ENCODE measurements at regions not wholly inside any gene's neighbourhood (a gene's known extent, or its start where the extent isn't known, plus 50 kb on each side); places are given as distances from the start of the nearest gene placed in this dataset.

DNA sequence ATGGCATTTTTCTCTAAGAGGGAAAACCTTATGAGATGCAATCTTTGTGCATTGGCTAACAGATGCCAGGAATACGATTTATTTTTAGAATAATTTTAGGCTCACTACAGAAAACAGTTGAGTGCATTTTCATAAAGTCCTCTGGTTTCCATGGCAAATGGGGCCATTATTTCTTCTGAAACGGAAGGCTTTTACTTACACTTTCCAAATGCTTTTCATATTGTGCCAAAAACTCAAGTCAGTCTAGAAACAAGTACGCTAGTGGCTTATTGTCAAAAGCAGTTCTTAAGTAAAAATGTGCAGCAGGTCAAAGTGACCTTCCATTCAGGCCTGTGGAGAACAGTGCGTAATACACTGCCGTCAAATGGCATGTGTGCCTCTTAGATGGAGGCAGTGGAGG, 628.7 kb downstream of the EFNB2 start:
- Histone ChIP-seq H3K4me3 (ENCODE audit: low read depth, low read length) (no peak overlapping the region), H3K36me3 (ENCODE audit: control insufficient read depth, insufficient read depth, low read length) (no peaks in the 10 kb centered on the region), H3K27me3 (ENCODE audit: control insufficient read depth, insufficient read depth, low read length) (no peaks in the 10 kb centered on the region)
- TF ChIP-seq, protein P1, sequence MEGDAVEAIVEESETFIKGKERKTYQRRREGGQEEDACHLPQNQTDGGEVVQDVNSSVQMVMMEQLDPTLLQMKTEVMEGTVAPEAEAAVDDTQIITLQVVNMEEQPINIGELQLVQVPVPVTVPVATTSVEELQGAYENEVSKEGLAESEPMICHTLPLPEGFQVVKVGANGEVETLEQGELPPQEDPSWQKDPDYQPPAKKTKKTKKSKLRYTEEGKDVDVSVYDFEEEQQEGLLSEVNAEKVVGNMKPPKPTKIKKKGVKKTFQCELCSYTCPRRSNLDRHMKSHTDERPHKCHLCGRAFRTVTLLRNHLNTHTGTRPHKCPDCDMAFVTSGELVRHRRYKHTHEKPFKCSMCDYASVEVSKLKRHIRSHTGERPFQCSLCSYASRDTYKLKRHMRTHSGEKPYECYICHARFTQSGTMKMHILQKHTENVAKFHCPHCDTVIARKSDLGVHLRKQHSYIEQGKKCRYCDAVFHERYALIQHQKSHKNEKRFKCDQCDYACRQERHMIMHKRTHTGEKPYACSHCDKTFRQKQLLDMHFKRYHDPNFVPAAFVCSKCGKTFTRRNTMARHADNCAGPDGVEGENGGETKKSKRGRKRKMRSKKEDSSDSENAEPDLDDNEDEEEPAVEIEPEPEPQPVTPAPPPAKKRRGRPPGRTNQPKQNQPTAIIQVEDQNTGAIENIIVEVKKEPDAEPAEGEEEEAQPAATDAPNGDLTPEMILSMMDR (IDR thresholded peaks at IDR 0.05; ENCODE audit: insufficient read depth, low read length, severe bottlenecking): no peak
- no peak for FAIRE-seq
- DNase-seq (ENCODE audit: low read depth): no peak

DNA sequence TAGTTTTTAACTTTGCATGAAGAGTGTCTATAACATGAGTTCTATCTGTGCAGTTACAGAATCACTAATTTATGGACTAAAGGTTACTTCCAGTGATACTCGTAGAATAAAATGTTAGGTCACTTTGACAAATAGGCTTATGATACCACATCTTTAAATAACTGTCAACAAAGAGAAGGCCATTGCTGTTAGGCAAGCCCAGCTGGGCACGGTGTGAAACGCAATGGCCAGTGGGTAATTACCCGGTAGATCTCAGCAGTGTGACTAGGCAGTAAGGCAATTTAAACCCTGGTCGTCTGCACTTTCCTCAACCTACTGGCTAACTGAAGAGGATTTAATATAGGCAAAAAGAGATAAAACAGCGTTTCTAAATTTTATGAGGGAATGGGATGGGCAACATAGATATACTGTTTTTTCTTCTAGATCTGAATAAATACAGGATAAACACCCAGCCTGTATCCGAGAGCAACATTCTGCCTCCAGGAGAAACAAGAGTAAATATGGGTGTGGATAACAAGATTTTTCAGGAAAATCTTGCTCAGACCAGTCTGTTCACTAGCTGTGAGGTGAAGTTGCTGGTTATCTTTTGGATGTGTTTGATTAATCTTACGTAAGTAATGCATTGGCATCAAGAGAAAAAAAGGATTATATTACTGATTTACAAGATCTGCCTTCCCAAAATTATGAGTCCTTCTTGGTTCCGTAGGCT, 631.3 kb downstream of the EFNB2 start:
- TF ChIP-seq, protein P1 (IDR thresholded peaks at IDR 0.05; ENCODE audit: insufficient read depth, low read length, severe bottlenecking): no peak
- Histone ChIP-seq H3K4me3 (ENCODE audit: low read depth, low read length) (no peak overlapping the region), H3K36me3 (ENCODE audit: control insufficient read depth, insufficient read depth, low read length) (no peaks in the 10 kb centered on the region), H3K27me3 (ENCODE audit: control insufficient read depth, insufficient read depth, low read length) (no peaks in the 10 kb centered on the region)
- FAIRE-seq (no peak), DNase-seq (ENCODE audit: low read depth) (peak; percentile 68)

DNA sequence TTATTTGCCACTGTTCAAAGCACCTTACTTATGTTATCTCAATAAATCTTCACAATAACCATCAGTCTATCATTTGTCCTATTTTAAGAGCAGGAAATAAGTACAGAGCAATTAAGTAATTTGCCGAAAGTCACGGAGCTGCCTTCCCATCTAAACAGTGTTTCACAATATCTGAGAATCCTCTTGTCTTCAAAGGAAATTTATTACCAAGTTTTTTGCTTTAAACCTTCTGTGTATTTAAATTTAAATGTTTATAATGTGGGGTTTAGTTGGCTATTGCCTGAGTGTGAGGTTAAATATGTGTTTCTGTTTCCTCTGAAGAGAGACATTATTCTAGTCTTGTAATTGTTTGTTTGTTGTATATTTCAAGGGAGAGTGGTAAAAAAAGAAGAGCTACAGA, 633.1 kb downstream of the EFNB2 start:
- Histone ChIP-seq H3K36me3 (ENCODE audit: control insufficient read depth, insufficient read depth, low read length) (no peaks in the 10 kb centered on the region), H3K4me3 (ENCODE audit: low read depth, low read length) (no peak overlapping the region), H3K27me3 (ENCODE audit: control insufficient read depth, insufficient read depth, low read length) (no peaks in the 10 kb centered on the region)
- TF ChIP-seq, protein P1 (IDR thresholded peaks at IDR 0.05; ENCODE audit: insufficient read depth, low read length, severe bottlenecking): no peak
- FAIRE-seq: no peak
- no peak for DNase-seq (ENCODE audit: low read depth)

DNA sequence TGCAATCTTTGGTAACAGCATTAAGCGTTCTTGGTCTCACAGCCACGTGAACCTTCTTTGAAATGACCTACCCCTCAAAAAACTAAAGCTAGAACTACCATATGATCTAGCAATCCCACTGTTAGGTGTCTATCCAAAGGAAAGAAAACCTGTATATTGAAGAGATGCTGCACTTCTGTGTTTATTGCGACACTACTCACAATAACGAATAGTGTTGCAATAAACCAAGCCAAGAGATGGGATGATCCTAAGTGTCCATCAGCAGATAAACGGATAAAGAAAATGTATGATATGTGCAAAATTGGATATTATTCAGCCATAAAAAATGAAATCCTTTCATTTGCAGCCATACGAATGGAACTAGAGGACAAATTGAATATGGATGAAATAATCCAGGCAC, 637.9 kb downstream of the EFNB2 start:
- Histone ChIP-seq H3K36me3 (ENCODE audit: control insufficient read depth, insufficient read depth, low read length) (no peaks in the 10 kb centered on the region), H3K4me3 (ENCODE audit: low read depth, low read length) (no peak overlapping the region), H3K27me3 (ENCODE audit: control insufficient read depth, insufficient read depth, low read length) (no peaks in the 10 kb centered on the region)
- no peak for DNase-seq (ENCODE audit: low read depth)
- TF ChIP-seq, protein P1 (IDR thresholded peaks at IDR 0.05; ENCODE audit: insufficient read depth, low read length, severe bottlenecking): no peak
- no peak for FAIRE-seq

DNA sequence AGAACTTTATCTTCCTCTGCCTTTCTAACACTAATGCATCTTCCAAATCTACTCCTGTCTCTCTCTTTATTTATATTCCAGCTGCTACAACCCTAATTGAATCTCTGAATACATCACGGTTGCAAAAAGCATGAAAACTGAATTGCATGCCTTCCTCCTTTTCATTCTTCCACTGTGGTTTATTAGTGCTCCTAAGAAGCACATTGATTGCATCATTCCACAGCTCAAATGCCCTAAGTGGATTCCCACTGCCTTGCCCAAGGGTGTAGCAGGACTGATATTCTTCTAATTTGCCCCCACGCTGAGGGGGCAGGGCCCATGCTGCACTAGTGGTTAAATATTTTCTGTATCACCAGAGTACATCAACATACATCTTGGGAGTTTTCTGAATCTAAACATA, 640.8 kb downstream of the EFNB2 start:
- DNase-seq (ENCODE audit: low read depth) (no peak), FAIRE-seq (no peak)
- H3K27me3 ChIP-seq (ENCODE audit: control insufficient read depth, insufficient read depth, low read length): no peaks in the 10 kb centered on the region
- no peak overlapping the region for H3K4me3 ChIP-seq (ENCODE audit: low read depth, low read length)
- TF ChIP-seq, protein P1 (IDR thresholded peaks at IDR 0.05; ENCODE audit: insufficient read depth, low read length, severe bottlenecking): no peak
- no peaks in the 10 kb centered on the region for H3K36me3 ChIP-seq (ENCODE audit: control insufficient read depth, insufficient read depth, low read length)

DNA sequence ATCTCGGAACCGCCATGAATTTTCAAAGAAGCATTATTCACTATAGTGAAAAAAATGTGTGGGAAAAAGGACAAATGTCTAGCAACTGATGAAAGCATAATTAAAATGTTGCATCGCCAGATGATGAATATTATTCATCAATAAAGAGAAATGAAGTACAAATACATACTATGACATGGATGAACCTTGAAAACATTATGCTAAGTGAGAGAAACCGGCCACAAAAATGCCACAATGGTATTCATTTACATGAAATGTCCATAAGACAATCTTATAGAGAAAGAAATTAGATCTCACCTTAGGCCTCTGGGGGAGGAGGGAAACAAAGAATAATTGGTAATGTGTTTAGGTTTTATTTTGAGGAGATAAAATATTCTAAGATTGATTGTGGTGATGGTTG, 645.0 kb downstream of the EFNB2 start:
- H3K36me3 ChIP-seq (ENCODE audit: control insufficient read depth, insufficient read depth, low read length): no peaks in the 10 kb centered on the region
- no peak for FAIRE-seq
- no peak for DNase-seq (ENCODE audit: low read depth)
- TF ChIP-seq, protein P1 (IDR thresholded peaks at IDR 0.05; ENCODE audit: insufficient read depth, low read length, severe bottlenecking): no peak
- H3K4me3 ChIP-seq (ENCODE audit: low read depth, low read length): no peak overlapping the region
- no peaks in the 10 kb centered on the region for H3K27me3 ChIP-seq (ENCODE audit: control insufficient read depth, insufficient read depth, low read length)
